Nucleus accumbens (tissue), 56 donors: ENCODE measurements at regions not wholly inside any gene's neighbourhood (a gene's known extent, or its start where the extent isn't known, plus 50 kb on each side); places are given as distances from the start of the nearest gene placed in this dataset.
"Not testable (repeated sequence)": the region's sequence is repeated elsewhere in the genome, so short reads cannot be mapped to it uniquely, and the experiment has no call there.

ENCODE experiments used
- DNase-seq, 56 donors: peaks; one replicate each; lab custom pipeline; 2025; lab: John Stamatoyannopoulos, UW

GRCh38 chr1:94769551-94769950 is 50.6 kb upstream of the SLC44A3 start:
- DNase-seq, result no peak

- no peak for DNase-seq
Measured at GRCh38 chr1:94768036-94768435, 52.1 kb upstream of the SLC44A3 start.

- DNase-seq, result no peak
Measured at GRCh38 chr1:94765958-94766357, 54.2 kb upstream of the SLC44A3 start.

DNA sequence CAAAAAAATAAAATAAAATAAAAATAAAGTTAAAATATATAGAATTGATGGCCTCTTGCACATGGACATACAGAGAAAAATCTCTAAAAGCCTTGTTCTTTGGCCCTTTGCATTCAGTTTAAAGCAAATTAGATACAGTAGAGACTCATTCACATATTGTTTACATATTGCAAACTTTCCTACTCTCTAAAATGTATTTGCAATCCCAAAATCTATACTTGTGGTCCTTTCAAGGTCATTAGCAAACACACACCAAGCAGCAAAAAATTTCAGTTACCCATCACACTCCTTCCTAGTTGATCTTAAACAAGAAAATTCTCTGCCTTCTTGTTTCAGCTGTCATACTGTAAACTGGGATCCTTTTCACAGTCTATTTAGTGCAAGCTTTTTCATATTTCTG is 61.0 kb upstream of the SLC44A3 start:
- DNase-seq, result no peak

DNA sequence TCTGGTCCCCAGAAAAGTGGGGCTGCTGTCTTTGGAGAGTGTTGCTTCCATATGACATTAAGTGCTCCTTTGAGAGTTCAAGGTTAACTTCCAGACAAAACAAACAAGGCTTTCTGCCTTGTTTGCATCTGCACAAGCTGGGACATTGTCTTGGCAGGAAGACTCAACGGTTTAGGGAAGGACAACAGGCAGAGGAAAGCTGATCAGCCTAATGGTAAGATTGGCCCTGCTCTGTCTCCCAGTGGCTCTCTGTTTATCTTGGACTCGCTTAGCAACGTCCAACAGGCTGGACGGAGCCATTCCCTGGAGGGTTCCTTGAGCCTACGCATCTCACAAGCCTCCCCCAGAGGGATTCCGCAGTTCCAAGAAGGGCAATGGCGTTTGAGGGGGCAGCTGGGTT is 62.2 kb upstream of the SLC44A3 start:
- no peak for DNase-seq

DNA sequence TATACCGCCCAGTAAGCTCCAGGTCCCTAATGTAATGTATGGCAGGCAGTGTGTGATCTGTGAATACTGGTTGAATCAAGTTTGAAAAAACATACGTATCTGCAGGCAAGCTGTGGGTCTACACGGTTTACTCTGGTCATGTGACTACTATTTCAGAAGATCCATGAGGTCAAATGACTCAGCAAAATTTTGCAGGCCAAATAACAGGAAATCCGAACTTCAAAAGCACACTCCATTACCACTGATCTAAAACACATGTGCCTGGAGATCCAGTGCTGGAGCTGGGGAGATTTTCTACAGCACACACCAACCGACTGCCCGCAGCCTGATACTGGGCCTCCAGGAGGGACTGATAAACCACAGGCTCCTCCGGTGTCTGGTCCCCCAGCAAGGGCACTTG is 64.5 kb upstream of the SLC44A3 start:
- no peak for DNase-seq

GRCh38 chr1:94755016-94755415 is 65.1 kb upstream of the SLC44A3 start:
- DNase-seq, result not testable (repeated sequence)

GRCh38 chr1:94754570-94754969 is 65.6 kb upstream of the SLC44A3 start:
- no peak for DNase-seq

- DNase-seq, result no peak
Measured at GRCh38 chr1:94754095-94754494, 66.1 kb upstream of the SLC44A3 start.

DNA sequence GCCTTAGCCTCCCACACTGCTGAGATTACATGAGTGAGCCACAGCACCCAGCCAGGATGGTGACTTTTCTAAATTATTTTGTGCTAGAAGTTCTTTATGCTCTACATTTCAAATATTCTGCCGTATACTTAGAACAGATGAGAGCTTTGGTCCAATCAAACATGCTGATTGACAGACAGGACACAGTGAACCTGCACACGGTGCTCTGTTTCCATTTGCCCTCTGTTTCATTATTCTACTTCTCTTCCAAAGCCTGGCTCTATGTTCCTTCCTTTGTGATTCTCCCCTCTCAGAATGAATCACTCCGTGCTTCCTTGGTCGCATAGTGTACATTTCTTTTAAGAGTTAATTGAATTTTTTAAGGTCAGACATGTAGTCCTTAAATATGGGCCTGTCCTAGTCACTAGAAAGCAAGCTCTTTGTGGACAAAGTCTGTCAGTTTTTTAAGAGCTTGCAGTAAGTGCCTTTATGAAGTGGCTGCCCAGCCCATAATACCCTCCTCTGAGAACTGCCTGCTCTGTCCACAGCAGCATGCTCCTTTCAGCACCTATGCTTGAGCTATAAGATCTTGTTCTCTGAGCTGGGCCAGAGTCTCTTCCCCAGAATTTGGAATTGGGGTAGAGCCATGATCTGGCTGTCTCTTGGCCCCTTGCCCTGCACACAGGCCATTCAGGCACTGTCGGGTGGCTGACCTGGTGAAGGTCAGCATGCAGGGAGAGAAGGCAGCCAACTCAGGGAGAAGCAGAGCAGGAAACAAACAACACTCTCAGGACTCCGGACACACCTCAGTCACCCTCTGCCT is 66.8 kb upstream of the SLC44A3 start:
- no peak for DNase-seq

DNA sequence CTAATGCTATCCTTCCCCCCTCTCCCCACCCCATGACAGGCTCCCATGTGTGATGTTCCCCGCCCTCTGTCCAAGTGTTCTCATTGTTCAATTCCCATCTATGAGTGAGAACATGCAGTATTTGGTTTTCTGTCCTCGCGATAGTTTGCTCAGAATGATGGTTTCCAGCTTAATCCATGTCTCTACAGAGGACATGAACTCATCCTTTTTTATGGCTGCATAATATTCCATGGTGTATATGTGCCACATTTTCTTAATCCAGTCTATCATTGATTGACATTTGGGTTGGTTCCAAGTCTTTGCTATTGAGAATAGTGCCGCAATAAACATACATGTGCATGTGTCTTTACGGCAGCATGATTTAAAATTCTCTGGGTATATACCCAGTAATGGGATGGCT is 68.7 kb upstream of the SLC44A3 start:
- not testable (repeated sequence) for DNase-seq

GRCh38 chr1:94746635-94747525 is 73.3 kb upstream of the SLC44A3 start:
- DNase-seq, result no peak

GRCh38 chr1:94745742-94746141 is 74.4 kb upstream of the SLC44A3 start:
- no peak for DNase-seq

- DNase-seq, result no peak
Measured at GRCh38 chr1:94743862-94744261, 76.3 kb upstream of the SLC44A3 start.

- no peak for DNase-seq
Measured at GRCh38 chr1:94741996-94742395, 78.2 kb upstream of the SLC44A3 start.

DNA sequence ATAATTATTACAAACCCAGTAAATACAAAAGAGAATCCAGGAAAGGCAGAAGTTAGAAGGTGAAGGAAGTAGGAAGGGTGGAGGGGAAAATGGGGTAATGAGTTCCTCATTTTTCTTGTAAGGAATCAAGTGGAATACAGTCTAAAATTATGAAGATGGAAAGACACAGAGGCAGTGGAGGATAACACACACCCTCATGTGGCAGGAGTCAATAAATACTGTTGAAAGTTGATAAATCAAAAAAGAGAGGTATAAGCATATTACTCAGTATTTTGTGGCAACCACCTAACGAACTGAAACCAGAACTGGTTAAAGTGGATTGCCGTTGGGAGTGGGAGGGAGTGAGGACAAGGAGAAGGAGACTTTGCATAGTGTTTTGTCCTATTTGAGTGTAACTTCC is 78.6 kb upstream of the SLC44A3 start:
- DNase-seq, result no peak

DNA sequence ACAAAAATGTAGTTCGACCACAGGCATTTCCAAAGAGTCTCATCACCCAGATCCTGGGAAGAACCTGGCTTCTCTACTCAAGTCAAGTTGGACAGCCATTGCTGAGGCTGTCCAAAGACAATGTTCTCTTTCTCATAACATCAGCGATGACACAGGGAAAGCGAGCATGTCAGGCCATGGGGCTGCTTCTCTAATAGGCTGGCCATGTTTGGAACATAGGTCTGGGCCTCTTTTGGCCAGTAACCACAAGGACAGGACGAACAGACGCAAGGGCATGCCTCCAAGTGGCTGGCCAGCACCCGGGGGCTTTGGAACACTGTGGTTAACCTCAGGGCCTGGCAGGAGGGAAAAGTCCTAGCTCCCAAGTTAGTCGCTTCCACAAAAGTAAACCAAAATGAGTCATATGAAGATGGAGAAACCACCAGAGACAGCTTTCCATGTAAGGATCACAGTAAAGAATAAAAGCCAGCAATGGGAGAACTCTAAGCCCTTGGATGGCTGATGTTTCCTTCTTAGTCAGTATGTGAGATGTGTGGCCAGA is 80.6 kb upstream of the SLC44A3 start:
- DNase-seq, result no peak

DNA sequence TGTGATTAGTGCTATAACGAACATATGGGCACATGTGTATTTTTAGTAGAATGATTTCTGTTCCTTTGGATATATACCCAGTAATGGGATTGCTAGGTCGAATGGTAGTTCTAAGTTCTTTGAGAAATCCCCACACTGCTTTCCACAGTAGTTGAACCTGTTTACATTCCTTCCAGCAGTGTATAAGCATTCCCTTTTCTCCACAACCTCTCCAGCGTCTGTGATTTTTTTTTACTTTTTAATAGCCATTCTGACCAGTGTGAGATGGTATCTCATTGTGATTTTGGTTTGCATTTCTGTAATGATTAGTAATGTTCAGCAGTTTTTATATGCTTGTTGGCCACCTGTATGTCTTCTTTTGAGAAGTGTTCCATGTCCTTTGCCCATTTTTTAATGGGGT is 81.8 kb upstream of the SLC44A3 start:
- DNase-seq, result no peak

GRCh38 chr1:94737124-94737998 is 82.8 kb upstream of the SLC44A3 start:
- DNase-seq, result no peak

- DNase-seq, result no peak
Measured at GRCh38 chr1:94736549-94736948, 83.6 kb upstream of the SLC44A3 start.

GRCh38 chr1:94736073-94736472 is 84.1 kb upstream of the SLC44A3 start:
- DNase-seq, result no peak
